Activated CD8-positive, alpha-beta memory T cell treated with anti-CD3 and anti-CD28 coated beads for 1 hour (primary cell): ENCODE measurements at regions not wholly inside any gene's neighbourhood (a gene's known extent, or its start where the extent isn't known, plus 50 kb on each side); places are given as distances from the start of the nearest gene placed in this dataset.

Experiments
- DNase-seq, 2 donors: peaks; one replicate each; pipeline ENCODE4 v3.0.0-alpha.2; 2020; ENCODE audit warnings: low read depth in 1 of 2; ENCODE audit errors: extremely low read depth in 1 of 2

- no peak for DNase-seq
These were observed 520.4 kb downstream of the BCOR start for GRCh38 chrX:39577206-39577984.

DNA sequence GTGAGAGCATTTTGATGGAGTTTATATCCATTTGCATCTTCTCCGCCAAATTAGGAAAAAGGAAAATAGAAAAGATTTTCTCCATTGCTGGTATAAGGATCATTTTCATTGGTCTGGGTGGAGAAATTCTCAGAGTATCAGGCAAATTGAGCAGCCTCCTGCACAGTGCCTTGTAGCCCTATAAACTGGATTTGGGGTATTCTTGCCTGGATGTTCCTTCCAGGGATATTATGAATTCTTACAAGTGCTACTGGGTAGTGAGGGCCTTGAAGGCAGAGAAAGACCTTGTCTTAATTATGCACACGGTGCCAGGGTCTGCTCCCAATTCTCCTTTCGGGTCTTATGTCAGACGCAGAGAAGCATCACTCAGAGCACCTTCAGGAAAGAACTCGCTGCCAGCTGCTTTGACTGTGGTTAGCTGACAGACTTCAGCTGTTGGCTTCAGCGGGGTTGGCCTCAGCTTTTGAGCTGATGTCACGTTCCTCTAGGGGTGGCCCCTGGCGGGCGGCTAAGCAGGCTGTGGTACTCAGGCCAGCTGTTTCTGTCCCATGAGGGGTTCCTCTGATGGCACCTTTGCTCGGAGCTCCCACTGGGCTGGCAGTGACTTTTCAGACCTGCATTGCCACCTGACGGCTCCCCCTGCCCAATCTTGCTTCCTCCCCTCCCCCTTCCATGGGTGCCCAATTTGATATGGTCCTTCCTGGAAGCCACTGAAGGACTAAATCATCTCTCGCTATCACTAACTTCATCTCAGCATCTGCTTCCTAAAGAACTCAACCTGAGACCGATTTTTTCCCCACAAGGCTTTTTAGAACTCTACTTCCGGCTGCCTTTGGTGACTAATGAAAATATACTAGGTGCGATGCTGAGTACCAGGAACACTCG, 519.5 kb downstream of the BCOR start:
- DNase-seq, result peak in 1 of 2 donors; percentile 2

- no peak for DNase-seq
These were observed 517.7 kb downstream of the BCOR start for GRCh38 chrX:39580043-39580442.

GRCh38 chrX:39581411-39581810, 516.3 kb downstream of the BCOR start:
- DNase-seq, result no peak

DNA sequence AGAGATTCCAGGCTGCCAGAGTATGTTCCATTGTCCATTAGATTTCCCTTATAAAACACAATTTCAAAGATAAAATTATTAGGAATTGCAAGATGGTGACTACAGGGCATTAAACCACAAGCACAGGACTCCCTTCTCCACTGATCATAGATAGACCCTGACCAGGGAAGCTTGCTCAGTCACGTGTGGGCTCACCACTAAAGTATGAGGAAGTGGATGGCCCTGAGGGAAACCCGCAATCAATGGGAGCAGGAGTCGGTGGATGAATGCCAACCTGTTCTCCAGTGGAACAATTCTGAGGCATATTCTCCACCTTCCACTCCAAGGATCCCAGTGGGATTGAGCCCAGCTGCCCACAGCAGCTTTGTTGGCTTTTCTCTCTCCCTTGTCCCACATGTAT, 515.7 kb downstream of the BCOR start:
- no peak for DNase-seq

- DNase-seq, result no peak
These were observed 514.8 kb downstream of the BCOR start for GRCh38 chrX:39582976-39583375.

- no peak for DNase-seq
These were observed 511.9 kb downstream of the BCOR start for GRCh38 chrX:39585808-39586207.

DNA sequence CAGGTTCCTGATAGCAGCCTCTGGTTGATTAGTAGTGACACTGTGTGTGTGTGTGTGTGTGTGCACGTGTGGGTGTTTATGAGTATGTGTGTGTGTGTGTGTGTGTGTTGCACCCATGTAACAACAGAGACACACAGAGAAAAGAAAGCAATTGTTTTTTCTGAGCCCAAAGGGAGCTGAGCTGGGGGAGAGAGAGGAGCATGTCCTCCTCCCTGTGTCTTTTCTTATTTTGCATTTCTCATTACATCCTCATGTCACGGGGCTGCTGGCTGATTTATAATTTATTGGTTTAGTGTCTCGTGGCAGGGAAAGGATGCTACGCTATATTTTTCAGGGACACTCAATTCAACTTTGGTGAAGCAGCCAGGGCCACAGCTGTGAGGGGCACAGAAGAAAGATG, 511.4 kb downstream of the BCOR start:
- no peak for DNase-seq

GRCh38 chrX:39591099-39591498, 506.7 kb downstream of the BCOR start:
- DNase-seq, result no peak

DNA sequence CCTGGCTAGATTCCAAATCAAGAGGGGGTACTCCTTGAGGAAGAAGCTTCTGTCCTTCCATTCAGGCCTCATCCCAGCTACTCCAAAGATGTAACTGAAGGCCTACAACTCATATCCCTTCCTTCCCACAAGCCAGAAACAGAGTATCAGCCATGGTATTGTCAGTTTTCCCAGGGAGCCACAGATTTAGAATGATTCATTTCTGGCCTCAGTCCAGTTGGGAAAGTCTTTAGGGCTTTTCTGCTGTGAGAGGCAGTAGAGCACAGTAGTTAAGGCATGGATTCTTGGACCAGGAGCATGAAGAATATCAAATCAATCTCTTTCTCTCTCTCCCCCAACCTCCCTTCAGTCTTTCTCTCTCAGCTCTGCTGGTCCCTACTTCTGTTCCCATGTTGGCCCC, 505.0 kb downstream of the BCOR start:
- no peak for DNase-seq

- DNase-seq, result no peak
These were observed 501.8 kb downstream of the BCOR start for GRCh38 chrX:39595977-39596376.

DNA sequence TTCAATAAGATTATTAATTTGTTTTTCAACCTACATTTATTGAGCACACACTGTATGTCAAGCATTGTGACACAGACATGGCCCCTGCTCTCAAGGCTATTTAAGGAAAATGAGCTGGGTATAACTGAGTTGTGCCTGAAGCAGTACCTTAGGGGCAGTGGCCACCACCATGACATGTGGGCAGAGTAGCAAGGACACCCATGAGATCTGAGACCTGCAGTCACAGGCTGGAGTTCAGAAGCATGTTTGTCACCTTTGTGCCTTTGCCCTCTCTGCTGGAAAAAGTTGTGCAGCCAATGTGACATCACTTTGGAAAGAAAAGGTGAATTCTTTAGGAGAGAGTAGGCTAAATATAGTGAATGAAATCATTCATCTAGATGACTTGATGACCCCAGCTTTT, 501.3 kb downstream of the BCOR start:
- DNase-seq, result no peak

DNA sequence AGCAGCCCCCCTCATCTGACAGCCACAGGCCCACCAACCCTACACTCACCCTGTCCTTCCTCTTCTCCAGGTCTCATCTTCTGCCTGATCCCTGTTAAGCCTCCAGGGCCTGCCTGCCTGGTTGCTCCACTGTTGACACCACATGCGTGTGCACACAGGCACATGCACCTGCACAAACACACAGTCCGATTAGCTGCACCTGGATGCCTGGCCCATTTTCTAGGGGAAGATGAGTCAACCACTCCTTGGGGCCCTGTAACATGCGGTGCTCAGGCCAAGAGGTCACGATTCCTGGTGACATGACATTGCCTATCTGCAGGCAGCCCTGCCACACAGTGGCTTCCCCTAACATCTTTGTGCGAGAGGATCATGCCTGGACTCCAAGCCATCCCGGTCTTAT, 498.4 kb downstream of the BCOR start:
- DNase-seq, result no peak

- DNase-seq, result no peak
These were observed 497.5 kb downstream of the BCOR start for GRCh38 chrX:39600222-39600621.

DNA sequence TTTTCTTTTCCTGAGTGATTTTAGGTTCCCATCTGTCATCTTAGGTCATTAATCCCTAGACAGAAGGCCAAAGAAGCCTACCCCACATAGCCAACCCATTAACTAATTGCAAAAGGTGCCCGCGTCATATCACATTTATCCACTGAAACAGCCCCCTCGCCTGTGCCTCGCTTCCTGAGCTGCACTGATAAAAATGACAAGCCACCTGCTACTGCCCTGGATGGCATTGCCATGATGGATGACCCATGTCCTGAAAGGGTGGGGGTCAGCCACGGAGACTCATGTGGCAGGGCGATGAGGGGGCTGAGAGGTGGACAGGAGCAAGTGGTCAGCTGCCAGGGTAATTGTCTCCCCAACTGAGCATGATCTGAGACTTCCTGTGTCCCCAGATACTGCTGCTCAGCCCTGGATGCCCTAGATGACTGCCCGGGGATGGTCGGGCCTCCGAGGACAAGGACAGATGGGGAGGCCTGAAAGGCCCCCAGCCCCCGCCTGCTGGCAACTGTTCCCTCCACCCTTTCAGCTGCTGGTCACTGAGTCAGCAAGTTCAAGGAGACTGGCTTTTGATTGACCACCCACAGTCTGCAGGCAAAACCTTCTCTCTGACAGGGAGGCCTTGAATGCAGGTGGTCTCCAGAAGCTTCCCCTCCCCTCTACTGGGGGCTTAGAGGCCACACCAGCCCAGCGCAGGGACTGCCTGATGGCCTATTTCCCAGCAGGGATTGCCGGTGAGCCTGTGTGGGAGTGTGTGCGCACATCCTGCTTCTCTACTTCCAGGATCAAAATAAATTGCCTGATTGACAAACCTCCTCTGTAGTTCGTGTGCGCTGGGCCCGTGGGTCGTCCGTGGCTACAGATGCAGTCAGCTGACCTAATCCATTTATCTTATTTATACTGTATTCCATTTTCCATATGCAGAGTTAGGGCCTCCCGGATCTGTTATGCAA, 496.3 kb downstream of the BCOR start:
- no peak for DNase-seq

DNA sequence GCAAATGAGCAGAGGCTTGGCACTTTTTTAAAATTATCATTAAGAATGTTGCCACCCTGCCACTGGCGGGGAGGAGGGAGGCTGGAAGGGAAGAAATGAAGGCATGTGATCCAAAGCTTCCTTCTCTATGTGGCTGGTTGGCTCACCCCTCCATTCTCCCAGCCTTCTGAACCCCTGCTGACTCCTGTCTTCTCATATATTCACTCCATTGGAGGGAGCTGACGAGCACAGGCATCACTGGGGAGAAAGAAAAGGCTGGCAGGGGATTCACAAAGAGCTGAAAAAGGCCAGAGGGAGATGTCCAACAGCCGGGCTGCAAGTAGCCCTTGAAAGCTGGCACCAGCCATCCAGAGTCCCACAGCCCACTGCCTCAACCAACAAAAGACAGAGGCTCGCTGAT, 495.6 kb downstream of the BCOR start:
- DNase-seq, result no peak

DNA sequence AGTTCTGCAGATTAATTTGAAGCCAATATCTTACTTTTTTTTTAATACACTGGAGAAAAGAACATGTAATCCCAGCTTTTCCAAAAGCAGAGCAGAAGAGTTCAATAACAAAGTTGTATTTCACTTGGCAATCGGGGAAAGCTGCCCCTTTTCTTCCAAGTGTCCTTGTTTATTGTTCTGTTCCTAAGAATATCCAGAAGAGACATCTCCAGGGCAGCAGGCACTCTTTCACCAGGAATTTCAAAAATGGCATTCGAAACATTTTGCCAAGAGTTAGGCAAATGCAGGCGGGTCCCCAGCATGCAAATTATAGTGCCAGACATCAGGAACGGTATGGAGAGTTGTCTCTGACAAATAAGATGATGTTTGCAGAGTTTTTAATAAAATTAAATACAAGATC, 494.5 kb downstream of the BCOR start:
- no peak for DNase-seq

DNA sequence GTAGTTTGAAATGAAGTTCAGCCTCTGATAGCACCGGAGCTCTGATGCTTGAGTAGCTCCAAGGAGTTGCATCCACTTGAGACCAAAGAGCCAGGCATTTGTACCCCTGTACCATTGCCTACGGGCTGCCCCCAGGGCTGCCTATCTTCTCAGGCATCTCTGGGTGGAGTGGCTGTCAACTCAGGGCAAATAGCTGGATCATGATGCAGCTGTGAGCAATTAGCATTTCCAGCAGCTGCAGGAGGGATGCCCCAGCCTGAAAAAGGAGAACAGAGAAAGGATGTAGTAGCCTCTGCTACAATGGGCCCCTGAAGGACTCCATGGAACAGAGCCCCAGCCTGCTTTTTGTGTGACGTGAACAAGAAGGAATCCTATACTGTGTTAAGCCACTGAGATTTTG, 492.6 kb downstream of the BCOR start:
- no peak for DNase-seq

- DNase-seq, result no peak
These were observed 491.9 kb downstream of the BCOR start for GRCh38 chrX:39605866-39606265.

DNA sequence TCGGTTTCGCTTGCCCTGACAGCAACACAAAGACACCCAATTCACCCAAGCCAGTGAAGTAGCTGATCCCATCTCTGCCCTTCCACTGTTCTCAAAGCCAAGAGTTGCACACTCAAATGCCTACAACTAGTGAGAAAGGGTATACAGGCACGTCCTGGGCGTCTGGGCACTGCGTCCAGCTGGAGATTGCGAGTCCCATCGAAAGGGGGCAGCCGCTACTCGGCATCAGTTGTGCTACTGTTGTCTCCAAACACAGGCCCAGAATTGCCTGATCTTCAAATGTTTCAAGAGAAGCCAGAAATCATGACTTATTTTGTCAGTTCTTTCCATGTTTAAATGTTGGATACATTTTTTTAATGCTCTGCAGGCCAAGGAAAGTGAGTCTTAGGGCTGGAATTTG, 487.8 kb downstream of the BCOR start:
- no peak for DNase-seq

DNA sequence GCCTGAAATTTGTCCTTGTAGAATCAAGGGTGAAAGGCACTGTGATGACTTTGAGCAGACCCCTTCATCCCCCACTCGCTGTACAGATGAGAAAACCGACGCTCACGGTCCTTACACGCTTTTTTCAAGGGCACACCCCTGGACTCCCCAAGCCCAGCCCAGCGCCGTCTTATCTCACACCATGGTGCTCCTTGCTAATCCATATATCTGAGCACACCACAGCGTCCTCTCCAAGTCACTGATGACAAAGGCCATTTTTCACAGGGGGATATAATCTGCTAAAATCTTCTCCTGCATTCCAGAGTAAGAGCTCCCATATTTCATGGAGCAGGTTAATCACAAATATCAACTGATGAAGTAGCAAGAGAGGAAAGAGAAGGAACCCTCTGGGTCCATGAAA, 486.3 kb downstream of the BCOR start:
- DNase-seq, result no peak
